Spleen (tissue), 7 donors: ENCODE measurements at regions not wholly inside any gene's neighbourhood (a gene's known extent, or its start where the extent isn't known, plus 50 kb on each side); places are given as distances from the start of the nearest gene placed in this dataset.

Experiments used
- CTCF ChIP-seq, 11 experiments: fragments of 200-600 bp in 7 of 11; fragments of 450-650 bp in 4 of 11; sonication (generic) in 4 of 11; IDR thresholded peaks in 8 of 11; conservative IDR thresholded peaks in 3 of 11; 1 replicate in 7 of 11; 2 replicates in 4 of 11; pipeline versions ENCODE4 v1.4.0 to v1.8.0; 2016 to 2021; ENCODE audit warnings: antibody characterized with exemption in 11 of 11, inconsistent platforms in 4 of 11, mild to moderate bottlenecking in 1 of 11
- POLR2A ChIP-seq, 3 donors: fragments of 450-650 bp; IDR thresholded peaks; one replicate each; pipeline ENCODE4 v1.5.1; 2017; ENCODE audit warnings: antibody characterized with exemption in 3 of 3, mild to moderate bottlenecking in 1 of 3
- donor health status: DM: no; HTN: no; CAD: no; lungs with moderate emphysema.
- donor health status: DM: no; HTN: no; CAD: no.
- donor health status: DM: no; HTN: no; CAD: no.

- TF ChIP-seq CTCF (IDR thresholded peaks at IDR 0.05 in 8 of 11, conservative IDR thresholded peaks at IDR 0.05 in 3 of 11) (peak in 3 of 11 experiments; percentile 4 to 26 (median 12)), POLR2A (IDR thresholded peaks at IDR 0.05) (no peak)
Observed at GRCh38 chr2:111698743-111699554, 185.0 kb downstream of the ANAPC1 start.
